NCI-H187 treated with DMSO at 0.1 percent for 48 hours (cell line): ENCODE measurements at regions not wholly inside any gene's neighbourhood (a gene's known extent, or its start where the extent isn't known, plus 50 kb on each side); places are given as distances from the start of the nearest gene placed in this dataset.

Experiments used
- DNase-seq: peaks from one replicate; lab custom pipeline; 2025; lab: John Stamatoyannopoulos, UW

GRCh38 chr20:11210611-11211010 lies 536.8 kb upstream of the JAG1 start:
- no peak for DNase-seq

GRCh38 chr20:11212272-11212671 lies 538.5 kb upstream of the JAG1 start:
- no peak for DNase-seq

- DNase-seq = no peak
Measured at GRCh38 chr20:11212902-11213301, 539.1 kb upstream of the JAG1 start.

DNA sequence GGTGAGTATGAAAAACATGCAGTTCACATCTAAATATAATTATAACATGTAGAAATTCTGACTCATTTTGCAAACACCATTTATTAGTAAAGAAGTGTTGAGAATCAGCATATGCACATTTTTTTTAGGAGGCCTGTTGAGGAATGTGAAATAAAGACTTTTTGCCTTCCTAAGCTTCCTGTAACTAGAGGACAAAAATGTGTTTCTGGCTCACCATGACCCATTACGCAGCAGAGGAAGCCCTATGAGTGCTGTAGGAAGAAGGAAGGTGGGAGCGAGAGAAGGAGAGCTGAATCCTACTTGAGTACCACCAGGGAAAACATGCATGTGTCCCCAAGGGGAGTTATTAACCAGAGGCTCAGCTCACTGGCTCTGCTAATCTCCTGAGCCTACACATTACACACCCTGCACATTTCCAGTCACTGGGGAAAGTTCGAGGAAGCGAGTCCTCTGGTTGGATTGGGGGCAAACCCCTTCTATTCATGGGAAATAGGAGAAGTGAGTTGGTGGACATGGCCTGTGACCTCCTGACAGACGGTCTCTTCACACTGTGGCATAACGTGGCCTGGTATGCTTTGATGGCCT lies 540.5 kb upstream of the JAG1 start:
- DNase-seq = no peak

DNA sequence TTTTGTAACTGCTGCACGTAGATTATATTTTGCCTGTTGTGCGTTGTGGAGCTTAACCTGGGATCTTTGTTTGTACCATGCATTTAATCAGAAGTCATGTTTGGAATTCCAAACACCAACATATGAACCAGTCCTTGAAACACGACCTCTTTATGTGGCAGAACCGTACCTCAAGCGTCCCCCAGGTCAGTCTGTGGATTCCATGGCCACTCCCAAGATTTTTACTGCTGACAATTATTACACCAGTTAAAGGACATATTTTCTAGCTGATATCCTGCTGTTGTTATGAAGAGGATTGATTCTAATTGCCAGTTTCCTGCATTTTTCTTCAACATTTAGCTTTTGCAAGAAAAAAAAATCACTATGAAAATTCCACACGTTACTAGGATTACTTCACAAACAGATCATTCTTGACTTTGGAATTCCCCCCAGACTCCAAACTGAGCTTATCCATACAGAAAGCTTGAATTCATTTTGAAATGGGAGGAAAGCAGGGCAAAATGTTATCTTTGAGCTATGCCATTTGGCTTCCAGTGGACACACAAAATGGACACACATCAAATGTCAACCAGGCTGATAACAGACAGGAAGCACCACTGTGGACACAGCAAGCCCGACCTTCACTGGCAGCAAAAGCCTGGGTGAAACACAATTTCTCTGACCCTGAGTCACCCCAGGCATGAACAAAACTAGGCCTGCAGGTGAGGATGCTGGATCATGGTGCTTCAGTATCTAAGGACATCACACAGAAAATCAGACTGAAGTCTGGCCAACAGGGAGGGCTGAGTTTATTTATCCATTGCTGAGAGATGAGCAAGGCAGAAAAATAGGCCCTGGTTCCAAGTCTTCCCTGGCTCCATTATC lies 542.9 kb upstream of the JAG1 start:
- DNase-seq = no peak

GRCh38 chr20:11217326-11218172 lies 543.8 kb upstream of the JAG1 start:
- DNase-seq = no peak

DNA sequence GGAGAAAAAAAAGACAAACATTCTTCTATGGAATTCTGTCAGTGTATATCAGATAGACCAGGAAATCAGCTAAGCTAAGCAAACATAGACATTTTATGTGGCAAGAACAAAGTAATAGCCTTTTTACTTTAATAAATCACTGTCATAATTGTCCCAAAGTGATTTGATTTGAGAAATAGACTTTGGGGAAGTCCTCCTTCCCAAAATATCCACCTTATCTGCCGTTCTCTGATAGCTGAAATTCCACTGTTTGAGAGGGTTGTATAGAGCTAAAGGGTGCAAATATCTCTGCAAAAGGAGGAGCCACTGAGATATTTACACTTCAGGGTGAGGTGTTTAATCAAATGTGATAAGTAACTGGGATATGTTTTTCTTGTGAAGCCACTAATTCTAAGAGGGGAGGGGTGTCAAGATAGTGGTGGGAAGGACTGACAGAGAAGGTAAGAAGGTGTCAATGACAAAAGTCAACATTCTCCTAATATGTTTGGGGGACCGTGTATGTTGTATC lies 544.4 kb upstream of the JAG1 start:
- no peak for DNase-seq

DNA sequence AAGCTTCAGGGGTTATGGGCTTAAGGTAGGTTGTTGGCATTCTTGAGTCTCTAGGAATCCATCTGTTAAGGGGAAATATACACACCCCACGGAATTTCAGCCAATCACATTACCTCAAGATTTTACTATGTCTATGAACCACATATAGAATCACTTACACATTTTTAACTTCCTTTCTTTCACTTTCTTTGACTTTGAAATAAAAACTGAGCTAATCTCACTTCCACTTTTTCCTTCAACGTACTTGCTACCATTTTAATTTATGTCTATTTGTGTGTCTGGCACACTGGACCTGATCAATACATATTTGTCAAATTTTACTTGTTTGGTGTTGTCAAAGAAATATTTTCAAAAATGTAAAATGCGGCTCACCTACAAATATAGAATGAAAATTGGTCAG lies 545.4 kb upstream of the JAG1 start:
- DNase-seq = no peak

DNA sequence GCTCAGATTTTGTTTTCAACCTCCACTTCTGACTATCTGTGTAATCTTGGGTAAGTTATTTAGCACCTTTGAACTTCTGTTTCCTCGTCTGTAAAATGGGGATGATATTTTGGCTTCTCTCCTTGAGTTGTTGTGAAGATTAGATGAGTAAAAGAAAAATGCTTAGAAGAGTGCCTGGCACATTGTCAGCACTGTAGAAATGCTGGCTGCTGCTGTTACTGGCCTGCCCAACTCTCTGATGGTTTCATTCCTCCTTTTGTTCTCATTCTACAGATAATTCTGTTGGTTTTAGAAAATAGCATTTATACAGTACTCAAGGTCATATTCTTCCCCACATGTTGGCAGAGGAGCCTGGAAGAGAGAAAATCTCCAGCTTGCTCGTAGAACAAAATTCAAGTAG lies 547.2 kb upstream of the JAG1 start:
- DNase-seq = no peak

GRCh38 chr20:11222243-11222642 lies 548.4 kb upstream of the JAG1 start:
- DNase-seq = no peak

GRCh38 chr20:11227602-11228001 lies 553.8 kb upstream of the JAG1 start:
- no peak for DNase-seq

DNA sequence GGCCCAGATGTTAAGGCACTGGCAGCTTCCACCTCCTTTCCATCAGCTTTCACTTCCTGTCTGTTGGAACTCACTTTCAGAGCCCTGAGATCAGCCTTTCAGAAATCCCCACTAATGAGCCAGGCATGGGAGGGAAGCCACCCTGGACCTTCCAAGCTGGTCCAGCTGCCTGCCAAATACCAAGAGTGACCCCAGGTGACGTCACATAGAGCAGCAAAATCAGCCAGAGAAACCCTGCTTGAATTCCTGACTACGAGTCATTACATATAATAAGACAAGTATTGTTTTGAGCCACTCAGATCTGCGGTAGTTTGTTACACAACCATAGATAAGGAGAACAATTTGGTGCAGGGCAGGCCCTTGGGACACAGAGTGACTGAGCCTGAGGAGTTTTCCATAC lies 556.0 kb upstream of the JAG1 start:
- no peak for DNase-seq

- DNase-seq = no peak
Measured at GRCh38 chr20:11230999-11231398, 557.2 kb upstream of the JAG1 start.

DNA sequence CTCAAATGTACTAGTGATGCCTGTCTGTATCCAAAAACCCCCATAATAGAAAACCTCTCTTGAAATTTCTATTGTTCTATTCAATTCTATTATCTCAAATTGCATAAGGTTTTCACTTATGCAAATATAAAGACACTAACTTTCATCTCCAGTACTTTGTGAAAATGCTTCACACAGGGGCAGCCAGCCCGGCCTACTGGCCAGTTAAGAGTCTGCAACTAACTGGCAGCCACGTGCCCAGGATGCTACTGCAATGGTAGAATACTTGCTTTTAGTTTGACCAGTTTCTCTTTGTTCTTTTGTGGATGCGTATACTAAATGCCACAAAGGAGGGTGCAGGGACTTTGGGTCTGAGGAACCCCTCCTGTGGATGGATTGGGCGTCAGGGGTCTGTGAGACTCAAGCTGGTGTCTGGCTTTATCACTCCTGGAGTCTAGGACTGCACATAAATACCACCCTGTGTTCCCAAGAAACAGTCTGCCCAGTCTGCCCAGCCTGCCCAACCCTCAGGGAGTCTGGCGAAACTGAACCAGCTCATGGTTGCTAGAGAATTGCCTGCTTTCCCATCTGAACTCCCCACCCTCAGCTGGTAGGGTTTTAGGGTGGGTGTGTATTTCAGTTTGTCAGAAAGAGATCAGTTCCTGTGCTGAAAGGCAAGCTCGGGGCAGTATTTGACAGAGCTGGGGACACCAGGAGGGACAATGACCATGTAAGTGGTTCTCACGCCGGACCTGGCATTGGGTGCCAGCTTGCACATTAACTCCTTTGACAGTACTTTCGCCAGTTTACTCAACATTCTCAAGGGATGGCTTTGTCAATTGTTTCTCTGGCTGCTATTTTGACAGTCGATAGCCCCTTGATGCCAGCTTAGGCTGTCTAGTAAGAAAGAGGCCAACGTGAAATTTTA lies 558.2 kb upstream of the JAG1 start:
- no peak for DNase-seq

GRCh38 chr20:11232896-11233295 lies 559.1 kb upstream of the JAG1 start:
- no peak for DNase-seq

- DNase-seq = no peak
Measured at GRCh38 chr20:11234181-11234580, 560.4 kb upstream of the JAG1 start.

GRCh38 chr20:11234608-11235007 lies 560.8 kb upstream of the JAG1 start:
- no peak for DNase-seq

GRCh38 chr20:11235058-11235457 lies 561.3 kb upstream of the JAG1 start:
- DNase-seq = no peak

- no peak for DNase-seq
Measured at GRCh38 chr20:11242320-11242719, 568.5 kb upstream of the JAG1 start.

- DNase-seq = no peak
Measured at GRCh38 chr20:11245431-11245830, 571.6 kb upstream of the JAG1 start.

DNA sequence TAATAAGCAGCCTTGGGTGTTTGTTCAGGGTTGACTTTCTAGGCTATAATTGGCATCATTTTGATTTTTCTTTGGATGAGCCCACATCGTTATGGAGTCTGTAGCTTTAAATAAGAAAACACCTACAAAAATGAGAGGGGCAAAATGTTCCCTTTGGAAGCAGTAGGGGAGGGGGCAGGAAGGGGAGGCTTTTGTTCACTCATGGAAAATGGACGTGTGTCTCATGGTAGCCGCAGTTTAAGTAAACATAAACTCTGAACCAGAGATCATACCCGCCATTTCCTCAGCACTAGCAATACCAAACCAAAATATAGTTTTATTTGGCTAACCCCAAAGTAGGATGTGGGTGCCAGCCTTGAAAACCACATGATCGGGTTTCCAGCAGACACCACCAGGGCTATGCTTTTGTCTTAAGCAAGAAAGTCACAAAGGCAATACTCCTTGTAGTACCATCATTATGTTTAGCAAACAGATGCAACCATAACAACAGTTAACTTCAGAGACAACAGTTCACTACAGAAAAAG lies 572.5 kb upstream of the JAG1 start:
- no peak for DNase-seq
